Epithelial cell of proximal tubule (primary cell): ENCODE measurements at regions not wholly inside any gene's neighbourhood (a gene's known extent, or its start where the extent isn't known, plus 50 kb on each side); places are given as distances from the start of the nearest gene placed in this dataset.
A peak's percentile ranks its signal among the peaks of the same experiment; 100 is the strongest.
"Not testable (repeated sequence)": the region's sequence is repeated elsewhere in the genome, so short reads cannot be mapped to it uniquely, and the experiment has no call there.

ENCODE experiments used
- DNase-seq: peaks from one replicate; pipeline ENCODE4 v3.0.0-alpha.2; 2011; ENCODE audit warnings: low read depth
- H3K4me3 ChIP-seq: 2 replicates; pipeline ENCODE4 v1.5.1; 2011; ENCODE audit warnings: low read depth, mild to moderate bottlenecking, low read length
- TF ChIP-seq, protein P1 (sequence below): conservative IDR thresholded peaks from 2 replicates; pipeline ENCODE4 v1.5.1; 2012; ENCODE audit warnings: low read depth, mild to moderate bottlenecking, low read length

DNA sequence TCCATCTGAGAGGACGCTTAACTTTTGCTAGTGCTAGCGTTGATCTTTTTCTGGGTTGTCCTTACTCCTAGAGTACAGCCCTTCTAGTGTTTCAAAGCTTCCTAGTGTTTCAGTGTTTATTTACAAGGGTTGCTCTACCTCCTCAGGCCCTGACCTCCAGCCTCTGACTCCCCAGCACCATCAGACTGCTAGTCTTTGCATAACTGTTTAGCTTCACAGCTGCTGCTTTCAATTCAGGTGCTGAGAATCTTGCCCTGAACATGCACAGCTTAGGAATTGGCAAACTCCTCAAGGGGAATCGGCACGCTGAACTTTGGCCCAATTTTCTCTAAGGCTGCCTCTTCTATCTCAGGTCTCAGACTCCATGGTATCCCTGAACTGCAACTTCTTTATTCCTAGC lies 52.9 kb downstream of the OR52B4 start:
- not testable (repeated sequence) for H3K4me3 ChIP-seq, DNase-seq

- not testable (repeated sequence) for DNase-seq, H3K4me3 ChIP-seq
Observed at GRCh38 chr11:4277225-4277624, 91.0 kb downstream of the OR52B4 start.

GRCh38 chr11:4251085-4251484 lies 117.1 kb downstream of the OR52B4 start:
- H3K4me3 ChIP-seq, DNase-seq: not testable (repeated sequence)

DNA sequence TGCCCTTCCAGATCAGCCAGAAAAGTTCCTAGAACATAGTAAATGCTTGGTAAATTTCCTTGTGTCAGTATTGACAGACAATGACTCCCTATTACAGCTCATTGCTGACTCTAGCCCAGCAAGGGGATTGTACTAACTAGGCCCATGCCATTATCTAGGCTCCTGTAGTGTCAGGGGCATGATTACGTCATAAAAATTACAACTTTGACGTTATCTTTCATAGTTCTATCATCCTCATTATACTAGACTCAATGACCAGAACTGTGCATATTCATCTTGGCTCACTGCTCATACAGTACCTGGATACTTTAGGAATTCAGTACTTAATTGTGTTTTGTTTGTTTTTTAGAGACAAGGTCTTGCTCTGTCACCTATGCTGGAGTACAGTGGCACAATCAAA lies 118.7 kb downstream of the OR52B4 start:
- DNase-seq = not testable (repeated sequence)

DNA sequence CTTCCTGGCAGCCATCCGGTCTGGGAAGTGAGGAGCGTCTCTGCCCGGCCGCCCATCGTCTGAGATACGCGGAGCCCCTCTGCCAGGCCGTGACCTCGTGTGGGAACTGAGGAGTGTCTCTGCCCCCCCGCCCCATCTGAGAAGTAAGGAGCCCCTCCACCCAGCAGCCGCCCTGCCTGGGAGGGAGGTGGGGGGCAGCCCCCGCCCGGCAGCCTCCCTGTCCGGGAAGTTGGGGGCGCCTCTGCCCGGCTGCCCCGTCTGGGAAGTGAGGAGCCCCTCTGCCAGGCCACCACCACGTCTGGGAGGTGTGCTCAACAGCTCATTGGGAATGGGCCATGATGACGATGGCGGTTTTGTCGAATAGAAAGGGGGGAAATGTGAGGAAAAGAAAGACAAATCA lies 130.4 kb downstream of the OR52B4 start:
- not testable (repeated sequence) for H3K4me3 ChIP-seq, DNase-seq

More for the DNA sequence above, 118.7 kb downstream of the OR52B4 start:
- not testable (repeated sequence) for H3K4me3 ChIP-seq

DNA sequence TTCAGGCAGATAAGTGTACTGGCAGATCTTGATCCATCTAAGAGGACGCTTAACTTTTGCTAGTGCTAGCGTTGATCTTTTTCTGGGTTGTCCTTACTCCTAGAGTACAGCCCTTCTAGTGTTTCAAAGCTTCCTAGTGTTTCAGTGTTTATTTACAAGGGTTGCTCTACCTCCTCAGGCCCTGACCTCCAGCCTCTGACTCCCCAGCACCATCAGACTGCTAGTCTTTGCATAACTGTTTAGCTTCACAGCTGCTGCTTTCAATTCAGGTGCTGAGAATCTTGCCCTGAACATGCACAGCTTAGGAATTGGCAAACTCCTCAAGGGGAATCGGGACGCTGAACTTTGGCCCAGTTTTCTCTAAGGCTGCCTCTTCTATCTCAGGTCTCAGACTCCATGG lies 124.3 kb downstream of the RRM1 start:
- DNase-seq, H3K4me3 ChIP-seq: not testable (repeated sequence)

GRCh38 chr11:4213746-4214145 lies 119.1 kb downstream of the RRM1 start:
- TF ChIP-seq, protein P1, sequence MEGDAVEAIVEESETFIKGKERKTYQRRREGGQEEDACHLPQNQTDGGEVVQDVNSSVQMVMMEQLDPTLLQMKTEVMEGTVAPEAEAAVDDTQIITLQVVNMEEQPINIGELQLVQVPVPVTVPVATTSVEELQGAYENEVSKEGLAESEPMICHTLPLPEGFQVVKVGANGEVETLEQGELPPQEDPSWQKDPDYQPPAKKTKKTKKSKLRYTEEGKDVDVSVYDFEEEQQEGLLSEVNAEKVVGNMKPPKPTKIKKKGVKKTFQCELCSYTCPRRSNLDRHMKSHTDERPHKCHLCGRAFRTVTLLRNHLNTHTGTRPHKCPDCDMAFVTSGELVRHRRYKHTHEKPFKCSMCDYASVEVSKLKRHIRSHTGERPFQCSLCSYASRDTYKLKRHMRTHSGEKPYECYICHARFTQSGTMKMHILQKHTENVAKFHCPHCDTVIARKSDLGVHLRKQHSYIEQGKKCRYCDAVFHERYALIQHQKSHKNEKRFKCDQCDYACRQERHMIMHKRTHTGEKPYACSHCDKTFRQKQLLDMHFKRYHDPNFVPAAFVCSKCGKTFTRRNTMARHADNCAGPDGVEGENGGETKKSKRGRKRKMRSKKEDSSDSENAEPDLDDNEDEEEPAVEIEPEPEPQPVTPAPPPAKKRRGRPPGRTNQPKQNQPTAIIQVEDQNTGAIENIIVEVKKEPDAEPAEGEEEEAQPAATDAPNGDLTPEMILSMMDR = no peak
- no peak for DNase-seq
- no peak overlapping the region for H3K4me3 ChIP-seq

DNA sequence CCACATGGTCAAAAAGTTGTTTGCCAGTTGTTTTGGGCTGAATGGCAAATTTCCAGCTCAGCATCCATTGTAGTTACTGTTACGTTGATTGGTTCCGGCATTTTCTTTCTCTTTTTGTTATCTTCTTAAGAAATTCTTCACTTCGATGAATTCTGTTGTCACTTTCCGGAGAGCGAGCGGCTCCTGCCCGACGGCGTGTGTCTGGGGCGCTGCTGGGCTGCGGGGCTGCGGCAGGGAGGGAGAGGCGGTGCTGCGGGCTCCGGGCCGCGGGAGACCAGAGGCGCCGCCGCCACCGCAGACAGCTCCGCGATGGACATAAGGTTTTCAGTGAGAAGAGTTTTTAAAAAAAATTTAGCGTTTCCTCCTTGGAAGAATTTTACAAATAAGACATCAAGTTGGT lies 117.4 kb downstream of the RRM1 start:
- DNase-seq = no peak
- H3K4me3 ChIP-seq = no peak overlapping the region
- TF ChIP-seq, protein P1 = no peak

GRCh38 chr11:4203603-4204360 lies 109.2 kb downstream of the RRM1 start:
- TF ChIP-seq, protein P1 = peak; percentile 15
- H3K4me3 ChIP-seq = no peak overlapping the region
- DNase-seq = no peak

DNA sequence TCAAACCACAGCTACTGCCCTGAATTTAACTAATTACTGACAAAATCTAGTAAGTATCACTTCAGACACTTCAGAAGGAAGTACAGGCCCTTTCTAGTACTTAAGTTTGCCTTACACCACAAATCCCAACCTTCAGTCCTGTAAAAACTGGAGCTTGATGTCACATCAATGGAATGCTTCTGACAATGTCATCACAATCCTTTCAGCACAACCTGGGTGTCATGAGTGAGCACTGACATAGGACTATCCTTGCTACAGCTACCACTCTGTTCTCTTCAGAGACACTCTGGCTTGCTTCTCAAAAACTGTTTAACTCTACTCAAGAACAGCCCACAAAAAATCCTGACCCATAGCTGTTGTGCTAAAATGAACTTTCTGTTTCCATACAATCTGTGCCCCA lies 108.2 kb downstream of the RRM1 start:
- TF ChIP-seq, protein P1 = no peak
- no peak for DNase-seq
- no peak overlapping the region for H3K4me3 ChIP-seq
